H9 (cell line): ENCODE measurements at regions not wholly inside any gene's neighbourhood (a gene's known extent, or its start where the extent isn't known, plus 50 kb on each side); places are given as distances from the start of the nearest gene placed in this dataset.

ENCODE experiments used
- DNase-seq: peaks from one replicate; pipeline ENCODE4 v3.0.0-alpha.2; 2017
- H2AFZ ChIP-seq: one replicate; pipeline ENCODE4 v1.6.1; 2013; ENCODE audit warnings: mild to moderate bottlenecking, low read length, control low read depth, moderate library complexity
- H2AK5ac ChIP-seq: 2 replicates; pipeline ENCODE4 v1.6.1; 2013; ENCODE audit warnings: low read length, control low read depth, mixed read lengths; ENCODE audit not compliant: insufficient read length
- H2BK120ac ChIP-seq: one replicate; pipeline ENCODE4 v1.6.1; 2013; ENCODE audit warnings: low read depth, mild to moderate bottlenecking, low read length, control low read depth, inconsistent platforms; ENCODE audit not compliant: poor library complexity, severe bottlenecking
- H2BK12ac ChIP-seq: 2 replicates; pipeline ENCODE4 v1.6.1; 2013; ENCODE audit warnings: low read length, control low read depth, mixed read lengths, low read depth; ENCODE audit not compliant: insufficient read length
- H2BK15ac ChIP-seq: 2 replicates; pipeline ENCODE4 v1.6.1; 2013; ENCODE audit warnings: low read depth, low read length, control low read depth
- H2BK20ac ChIP-seq: one replicate; pipeline ENCODE4 v1.6.1; 2013; ENCODE audit warnings: low read depth, mild to moderate bottlenecking, low read length, control low read depth, inconsistent platforms; ENCODE audit not compliant: poor library complexity, severe bottlenecking
- H2BK5ac ChIP-seq: 2 replicates; pipeline ENCODE4 v1.6.1; 2013; ENCODE audit warnings: low read length, control low read depth, mixed read lengths; ENCODE audit not compliant: insufficient read length
- H3K14ac ChIP-seq: 2 replicates; pipeline ENCODE4 v1.6.1; 2013; ENCODE audit warnings: low read length, control low read depth; ENCODE audit not compliant: insufficient read depth
- H3K18ac ChIP-seq: 2 replicates; pipeline ENCODE4 v1.6.1; 2013; ENCODE audit warnings: low read depth, mild to moderate bottlenecking, mixed read lengths, low read length, control low read depth; ENCODE audit not compliant: insufficient read length
- H3K23ac ChIP-seq: 2 replicates; pipeline ENCODE4 v1.6.1; 2013; ENCODE audit warnings: low read length, control low read depth, mixed read lengths, low read depth; ENCODE audit not compliant: insufficient read length
- H3K23me2 ChIP-seq: 2 replicates; pipeline ENCODE4 v1.6.1; 2013; ENCODE audit warnings: low read depth, mild to moderate bottlenecking, mixed read lengths, low read length, control low read depth; ENCODE audit not compliant: insufficient read length, poor library complexity, severe bottlenecking
- H3K27ac ChIP-seq: 2 replicates; pipeline ENCODE4 v1.5.1; 2013; ENCODE audit warnings: low read length, control low read depth, mixed read lengths, low read depth; ENCODE audit not compliant: insufficient read length
- H3K27me3 ChIP-seq: 2 replicates; pipeline ENCODE4 v1.6.1; 2013; ENCODE audit warnings: low read length, control low read depth, inconsistent platforms; ENCODE audit not compliant: insufficient read depth
- H3K4ac ChIP-seq: 2 replicates; pipeline ENCODE4 v1.6.1; 2013; ENCODE audit warnings: low read depth, mild to moderate bottlenecking, control low read depth, inconsistent platforms, low read length, moderate library complexity
- H3K4me1 ChIP-seq: 2 replicates; pipeline ENCODE4 v1.6.1; 2013; ENCODE audit warnings: low read length, control low read depth, inconsistent platforms; ENCODE audit not compliant: insufficient read depth
- H3K4me2 ChIP-seq: 2 replicates; pipeline ENCODE4 v1.6.1; 2013; ENCODE audit warnings: low read length, control low read depth, mixed read lengths; ENCODE audit not compliant: insufficient read length, insufficient read depth
- H3K56ac ChIP-seq: 2 replicates; pipeline ENCODE4 v1.6.1; 2013; ENCODE audit warnings: low read depth, mild to moderate bottlenecking, mixed read lengths, low read length, control low read depth; ENCODE audit not compliant: insufficient read length
- H3K79me1 ChIP-seq: 2 replicates; pipeline ENCODE4 v1.6.1; 2013; ENCODE audit warnings: low read depth, mild to moderate bottlenecking, moderate library complexity, low read length, control low read depth, inconsistent platforms; ENCODE audit not compliant: insufficient read depth, poor library complexity, severe bottlenecking
- H3K79me2 ChIP-seq: 2 replicates; pipeline ENCODE4 v1.6.1; 2013; ENCODE audit warnings: low read length, control low read depth, inconsistent platforms; ENCODE audit not compliant: insufficient read depth
- H3K9ac ChIP-seq: 2 replicates; pipeline ENCODE4 v1.6.1; 2013; ENCODE audit warnings: low read length, control low read depth, mixed read lengths; ENCODE audit not compliant: insufficient read length; ENCODE audit errors: extremely low read depth
- H3K9me3 ChIP-seq: one replicate; pipeline ENCODE4 v1.6.1; 2013; ENCODE audit warnings: low read depth, low read length, inconsistent platforms; ENCODE audit not compliant: control insufficient read depth
- H3T11ph ChIP-seq: one replicate; pipeline ENCODE4 v1.6.1; 2013; ENCODE audit warnings: mild to moderate bottlenecking, low read length, control low read depth, inconsistent platforms
- H4K20me1 ChIP-seq: one replicate; pipeline ENCODE4 v1.6.1; 2013; ENCODE audit not compliant: control insufficient read depth, insufficient read length, insufficient read depth
- H4K5ac ChIP-seq: 2 replicates; pipeline ENCODE4 v1.6.1; 2013; ENCODE audit warnings: low read depth, mild to moderate bottlenecking, mixed read lengths, low read length, control low read depth; ENCODE audit not compliant: insufficient read length
- H4K8ac ChIP-seq: replicated peaks from 2 replicates; pipeline ENCODE4 v1.6.1; 2013; ENCODE audit warnings: low read length, control low read depth, mixed read lengths, low read depth; ENCODE audit not compliant: insufficient read length
- H4K91ac ChIP-seq: 2 replicates; pipeline ENCODE4 v1.6.1; 2013; ENCODE audit warnings: low read depth, mild to moderate bottlenecking, moderate library complexity, mixed read lengths, low read length, control low read depth; ENCODE audit not compliant: insufficient read length
- H3K27ac Mint-ChIP-seq, 3 experiments: 2 replicates in 2 of 3; 3 replicates in 1 of 3; pipeline ENCODE4 v1.8.0; 2020 to 2021; ENCODE audit warnings: mixed read lengths in 3 of 3, mild to moderate bottlenecking in 1 of 3, moderate library complexity in 1 of 3
- H3K27me3 Mint-ChIP-seq: 2 replicates; pipeline ENCODE4 v1.8.0; 2021; ENCODE audit warnings: low read depth, mild to moderate bottlenecking, moderate library complexity, mixed read lengths
- H3K36me3 Mint-ChIP-seq, 3 experiments: 2 replicates in 2 of 3; 3 replicates in 1 of 3; pipeline ENCODE4 v1.8.0; 2020 to 2021; ENCODE audit warnings: low read depth in 3 of 3, mixed read lengths in 3 of 3; ENCODE audit not compliant: insufficient read depth in 1 of 3
- H3K4me1 Mint-ChIP-seq, 2 experiments: 2 replicates each; pipeline ENCODE4 v1.8.0; 2020; ENCODE audit warnings: mixed read lengths in 2 of 2
- H3K4me3 Mint-ChIP-seq, 2 experiments: 2 replicates in 1 of 2; 3 replicates in 1 of 2; pipeline ENCODE4 v1.8.0; 2020 to 2021; ENCODE audit warnings: mild to moderate bottlenecking in 2 of 2, mixed read lengths in 2 of 2, moderate library complexity in 1 of 2
- H3K9me3 Mint-ChIP-seq, 2 experiments: 2 replicates in 1 of 2; 3 replicates in 1 of 2; pipeline ENCODE4 v1.8.0; 2020; ENCODE audit warnings: mild to moderate bottlenecking in 2 of 2, mixed read lengths in 2 of 2, moderate library complexity in 1 of 2
- WGBS: extraction: QIAGEN DNeasy Blood & Tissue Kit; methylation state at CpG from one replicate; pipeline ENCODE4 v1.1.7; 2013; ENCODE audit warnings: missing lambda C conversion rate, low lambda C conversion rate, mixed read lengths; ENCODE audit not compliant: insufficient read length; ENCODE audit errors: extremely low coverage; 5-methylcytosine and 5-hydroxymethylcytosine counted together
- TF ChIP-seq, protein P1 (sequence below): fragments of 200-600 bp; sonication (generic); conservative IDR thresholded peaks from 3 replicates; pipeline ENCODE4 v1.8.0; 2021; ENCODE audit warnings: antibody characterized with exemption, mild to moderate bottlenecking

DNA sequence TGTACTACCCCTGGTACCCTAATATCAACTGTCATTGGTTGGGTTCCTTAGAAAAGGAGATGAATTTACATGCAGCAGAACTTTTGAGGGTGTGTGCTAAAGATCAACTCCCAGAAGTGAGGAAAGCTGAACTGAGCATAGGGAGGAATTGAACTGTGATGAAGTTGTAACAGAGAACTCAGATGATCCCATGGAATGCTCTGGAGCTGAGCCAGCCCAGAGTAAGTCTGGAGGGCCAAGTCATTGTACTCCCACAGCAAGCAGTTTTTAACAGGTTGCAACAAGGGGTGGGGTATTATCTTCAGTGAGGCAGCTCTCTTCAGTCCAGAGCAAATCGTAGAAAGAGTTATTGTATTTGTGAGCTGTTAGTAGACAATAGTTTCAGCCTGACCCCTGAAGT, 572.3 kb downstream of the PYDC2 start:
- Histone ChIP-seq H3K9me3 (no peaks in the 10 kb centered on the region), H2AFZ (no peak overlapping the region), H3K27ac (no peak overlapping the region), H2BK15ac (no peak overlapping the region), H3K23me2 (no peaks in the 10 kb centered on the region), H4K20me1 (no peaks in the 10 kb centered on the region), H3K4me1 (no peaks in the 10 kb centered on the region), H3K27me3 (no peaks in the 10 kb centered on the region), H3K14ac (no peak overlapping the region), H2AK5ac (no peak overlapping the region), H3K79me1 (no peaks in the 10 kb centered on the region), H4K91ac (no peak overlapping the region), H2BK120ac (no peak overlapping the region), H4K5ac (no peak overlapping the region), H3K18ac (no peak overlapping the region), H3T11ph (no peak overlapping the region), H3K23ac (no peak overlapping the region), H2BK20ac (no peak overlapping the region), H3K79me2 (no peaks in the 10 kb centered on the region), H4K8ac (no peak overlapping the region), H2BK5ac (no peak overlapping the region), H3K9ac (no peak overlapping the region), H3K4me2 (no peak overlapping the region), H3K4ac (no peak overlapping the region), H3K56ac (no peak overlapping the region), H2BK12ac (no peak overlapping the region)
- no peak for DNase-seq
- H3K27ac Mint-ChIP-seq, result no peak overlapping the region
- no CpG with 5 or more reads among the region's 1 CpG for WGBS
- no peaks in the 10 kb centered on the region; a peak in 1 of 7 replicates for H3K36me3 Mint-ChIP-seq
- no peak overlapping the region for H3K4me3 Mint-ChIP-seq
- TF ChIP-seq, protein P1, sequence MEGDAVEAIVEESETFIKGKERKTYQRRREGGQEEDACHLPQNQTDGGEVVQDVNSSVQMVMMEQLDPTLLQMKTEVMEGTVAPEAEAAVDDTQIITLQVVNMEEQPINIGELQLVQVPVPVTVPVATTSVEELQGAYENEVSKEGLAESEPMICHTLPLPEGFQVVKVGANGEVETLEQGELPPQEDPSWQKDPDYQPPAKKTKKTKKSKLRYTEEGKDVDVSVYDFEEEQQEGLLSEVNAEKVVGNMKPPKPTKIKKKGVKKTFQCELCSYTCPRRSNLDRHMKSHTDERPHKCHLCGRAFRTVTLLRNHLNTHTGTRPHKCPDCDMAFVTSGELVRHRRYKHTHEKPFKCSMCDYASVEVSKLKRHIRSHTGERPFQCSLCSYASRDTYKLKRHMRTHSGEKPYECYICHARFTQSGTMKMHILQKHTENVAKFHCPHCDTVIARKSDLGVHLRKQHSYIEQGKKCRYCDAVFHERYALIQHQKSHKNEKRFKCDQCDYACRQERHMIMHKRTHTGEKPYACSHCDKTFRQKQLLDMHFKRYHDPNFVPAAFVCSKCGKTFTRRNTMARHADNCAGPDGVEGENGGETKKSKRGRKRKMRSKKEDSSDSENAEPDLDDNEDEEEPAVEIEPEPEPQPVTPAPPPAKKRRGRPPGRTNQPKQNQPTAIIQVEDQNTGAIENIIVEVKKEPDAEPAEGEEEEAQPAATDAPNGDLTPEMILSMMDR, result no peak
- peaks cover 6% of the 10 kb centered on the region in 2 experiments for H3K4me1 Mint-ChIP-seq
- H3K27me3 Mint-ChIP-seq, result no peaks in the 10 kb centered on the region
- H3K9me3 Mint-ChIP-seq, result no peaks in the 10 kb centered on the region; a peak in 1 of 5 replicates
